Panc1 (cell line): ENCODE measurements at regions not wholly inside any gene's neighbourhood (a gene's known extent, or its start where the extent isn't known, plus 50 kb on each side); places are given as distances from the start of the nearest gene placed in this dataset.

Source experiments
- ATAC-seq: fragments of 200-7000 bp; cut with Tn5 transposase; 2 replicates; pipeline ENCODE4 v1.9.1; 2020; ENCODE audit warnings: mild to moderate bottlenecking, moderate library complexity
- BruUV-seq: library from RNA; stranded (reverse); fragments of 400-500 nt; replicated peaks from 2 replicates; lab custom pipeline; 2021; lab: Mats Ljungman, UMichigan
- CTCF ChIA-PET: fragments of 300-600 bp; sonication (Branson Sonifier 250); formaldehyde crosslinking; loops from one replicate; lab custom pipeline; 2022; ENCODE audit warnings: antibody characterized with exemption; lab: Charles Lee
- POLR2A ChIA-PET: fragments of 300-600 bp; sonication (Branson Sonifier 250); formaldehyde crosslinking; loops from one replicate; lab custom pipeline; 2022; ENCODE audit warnings: antibody characterized with exemption; lab: Charles Lee
- DNase-seq: peaks from one replicate; pipeline ENCODE4 v3.0.0-alpha.2; 2010; ENCODE audit warnings: low read depth, low spot score
- H3K27ac ChIP-seq: 2 replicates; pipeline ENCODE4 v1.5.1; 2011; ENCODE audit warnings: mild to moderate bottlenecking, low read length, inconsistent platforms
- H3K27me3 ChIP-seq: fragments of 200-500 bp; sonication (Bioruptor generic); 2 replicates; pipeline ENCODE4 v1.6.0; 2014; ENCODE audit warnings: low read length, inconsistent platforms; ENCODE audit not compliant: control insufficient read depth, insufficient read depth
- H3K36me3 ChIP-seq: fragments of 200-500 bp; sonication (Bioruptor generic); 2 replicates; pipeline ENCODE4 v1.5.1; 2014; ENCODE audit warnings: inconsistent platforms, mild to moderate bottlenecking, low read length, moderate library complexity; ENCODE audit not compliant: control insufficient read depth, insufficient read depth
- H3K4me1 ChIP-seq: 2 replicates; pipeline ENCODE4 v1.5.1; 2011; ENCODE audit warnings: inconsistent platforms, mild to moderate bottlenecking, low read length, moderate library complexity; ENCODE audit not compliant: control insufficient read depth, insufficient read depth
- H3K4me3 ChIP-seq, 2 experiments: 2 replicates each; pipeline ENCODE4 v1.5.1; 2011 to 2012; ENCODE audit warnings: low read depth in 2 of 2, low read length in 2 of 2, mild to moderate bottlenecking in 2 of 2, inconsistent platforms in 1 of 2, moderate library complexity in 1 of 2
- H3K9me3 ChIP-seq: fragments of 200-500 bp; sonication (Bioruptor generic); 2 replicates; pipeline ENCODE4 v1.5.1; 2014; ENCODE audit warnings: low read depth, mild to moderate bottlenecking, inconsistent platforms, low read length, moderate library complexity; ENCODE audit not compliant: control insufficient read depth, insufficient read depth
- CTCF ChIP-seq: fragments of 450-650 bp; IDR thresholded peaks from 2 replicates; pipeline ENCODE4 v1.5.1; 2017; ENCODE audit warnings: mild to moderate bottlenecking
- POLR2AphosphoS5 ChIP-seq: IDR thresholded peaks from 2 replicates; pipeline ENCODE4 v1.6.1; 2012; ENCODE audit warnings: mild to moderate bottlenecking, low read depth, low read length, moderate library complexity
- REST ChIP-seq, 2 experiments: IDR thresholded peaks; 2 replicates each; pipeline ENCODE4 v1.6.1; 2011 to 2012; ENCODE audit warnings: low read depth in 2 of 2, control low read depth in 1 of 2, low read length in 1 of 2, mild to moderate bottlenecking in 1 of 2, moderate library complexity in 1 of 2; ENCODE audit not compliant: insufficient read depth in 1 of 2
- SIN3A ChIP-seq: IDR thresholded peaks from 2 replicates; pipeline ENCODE4 v1.6.1; 2012; ENCODE audit warnings: low read depth, mild to moderate bottlenecking, low read length, moderate library complexity, borderline replicate concordance; ENCODE audit not compliant: insufficient read depth
- TCF7L2 ChIP-seq: IDR thresholded peaks from 2 replicates; pipeline ENCODE4 v1.6.1; 2011; ENCODE audit warnings: mild to moderate bottlenecking, low read depth, low read length, inconsistent platforms
- in situ Hi-C: cut with HindIII; loops from 2 replicates; pipeline ENCODE4 v1.10.0; 2016; ENCODE audit warnings: low sequenced_read_pairs, low pct_unique_long_range_greater_than_20kb
- intact Hi-C: fragments of 100-400 bp; cut with micrococcal nuclease; formaldehyde crosslinking; loops from one replicate; pipeline ENCODE4 v1.10.0; 2022; ENCODE audit not compliant: unreplicated experiment

- H3K4me3 ChIP-seq: no peak overlapping the region
- BruUV-seq: no TSS peak
- ATAC-seq (no peak), DNase-seq (no peak)
- H3K27ac ChIP-seq: no peak overlapping the region
- no peaks in the 10 kb centered on the region for H3K27me3 ChIP-seq
- ChIA-PET CTCF (no interaction called here), POLR2A (no interaction called here)
- in situ Hi-C loops (no loop called here), intact Hi-C loops (no loop called here)
- no peaks in the 10 kb centered on the region for H3K4me1 ChIP-seq
- no peaks in the 10 kb centered on the region for H3K9me3 ChIP-seq
- H3K36me3 ChIP-seq: no peaks in the 10 kb centered on the region
- TF ChIP-seq SIN3A (no peak), TCF7L2 (no peak), REST (IDR thresholded peaks at IDR 0.05; ENCODE audit: insufficient read depth in 1 of 2, low read depth in 2 of 2, low read length in 1 of 2) (no peak), CTCF (no peak), POLR2AphosphoS5 (no peak)
Observed at GRCh38 chr15:94555841-94556519, 324.6 kb downstream of the MCTP2 start.

- no peaks in the 10 kb centered on the region for H3K36me3 ChIP-seq
- POLR2A ChIA-PET: no interaction called here
- CTCF ChIA-PET: no interaction called here
- peaks cover 4% of the 10 kb centered on the region; the same call in 1 of the 2 replicates for H3K9me3 ChIP-seq
- in situ Hi-C loops: no loop called here
- H3K4me1 ChIP-seq: no peaks in the 10 kb centered on the region
- no peak for DNase-seq
- H3K4me3 ChIP-seq: no peak overlapping the region
- no peak overlapping the region for H3K27ac ChIP-seq
- TF ChIP-seq TCF7L2 (no peak), POLR2AphosphoS5 (no peak), SIN3A (no peak), REST (IDR thresholded peaks at IDR 0.05; ENCODE audit: insufficient read depth in 1 of 2, low read depth in 2 of 2, low read length in 1 of 2) (no peak), CTCF (no peak)
- no TSS peak for BruUV-seq
- ATAC-seq: no peak
- no peaks in the 10 kb centered on the region for H3K27me3 ChIP-seq
- intact Hi-C loops: no loop called here
Observed at GRCh38 chr15:94561036-94561689, 329.8 kb downstream of the MCTP2 start.
